Smooth muscle cell of the brain vasculature (primary cell): ENCODE measurements at regions not wholly inside any gene's neighbourhood (a gene's known extent, or its start where the extent isn't known, plus 50 kb on each side); places are given as distances from the start of the nearest gene placed in this dataset.

Experiments
- DNase-seq: peaks from one replicate; pipeline ENCODE4 v3.0.0-alpha.2; 2012; ENCODE audit warnings: low read depth, low spot score

GRCh38 chr2:139836769-139837168, 1056.6 kb upstream of the NXPH2 start:
- no peak for DNase-seq

DNA sequence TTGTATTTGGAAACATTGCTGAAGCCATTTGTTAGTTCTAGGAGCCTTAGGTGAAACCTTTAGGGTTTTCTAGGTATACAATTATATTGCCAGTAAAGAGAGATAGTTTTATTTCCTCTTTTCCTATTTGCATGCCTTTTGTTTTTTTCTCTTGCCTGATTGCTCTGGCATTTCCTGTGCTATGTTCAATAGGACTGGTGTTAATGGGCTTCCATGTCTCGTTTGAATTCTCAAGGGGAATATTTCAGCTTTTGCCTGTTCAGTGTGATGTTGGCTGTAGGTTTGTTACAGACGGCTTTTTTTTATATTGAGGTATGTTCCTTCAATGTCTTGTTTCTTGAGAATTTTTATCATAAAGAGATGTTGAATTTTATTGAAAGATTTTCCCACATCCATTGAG, 1054.9 kb upstream of the NXPH2 start:
- DNase-seq: no peak

GRCh38 chr2:139828011-139828410, 1047.8 kb upstream of the NXPH2 start:
- DNase-seq: no peak

GRCh38 chr2:139825726-139826125, 1045.5 kb upstream of the NXPH2 start:
- DNase-seq: no peak

GRCh38 chr2:139819273-139819796, 1039.1 kb upstream of the NXPH2 start:
- DNase-seq: no peak

DNA sequence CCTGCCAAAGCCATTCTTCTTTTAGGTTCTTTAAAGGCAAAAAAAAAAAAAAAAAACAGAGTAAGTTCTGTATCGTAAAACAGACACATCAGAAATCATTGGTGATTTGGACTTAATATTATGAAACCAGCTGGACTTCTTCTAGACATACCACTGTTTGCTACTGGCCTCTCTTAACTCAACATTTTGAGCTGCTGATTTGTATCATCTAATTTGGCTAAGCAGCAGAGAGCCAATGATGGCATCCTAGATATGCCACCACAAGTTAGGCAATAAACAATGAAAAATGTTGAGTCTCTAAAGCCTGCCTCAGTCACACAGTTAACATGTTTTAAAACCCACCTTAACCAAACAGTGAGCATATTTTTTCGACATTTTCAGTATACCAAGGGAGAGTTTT, 1034.3 kb upstream of the NXPH2 start:
- DNase-seq: no peak

- DNase-seq: no peak
Measured at GRCh38 chr2:139813340-139813739, 1033.2 kb upstream of the NXPH2 start.

- no peak for DNase-seq
Measured at GRCh38 chr2:139805441-139805840, 1025.3 kb upstream of the NXPH2 start.

DNA sequence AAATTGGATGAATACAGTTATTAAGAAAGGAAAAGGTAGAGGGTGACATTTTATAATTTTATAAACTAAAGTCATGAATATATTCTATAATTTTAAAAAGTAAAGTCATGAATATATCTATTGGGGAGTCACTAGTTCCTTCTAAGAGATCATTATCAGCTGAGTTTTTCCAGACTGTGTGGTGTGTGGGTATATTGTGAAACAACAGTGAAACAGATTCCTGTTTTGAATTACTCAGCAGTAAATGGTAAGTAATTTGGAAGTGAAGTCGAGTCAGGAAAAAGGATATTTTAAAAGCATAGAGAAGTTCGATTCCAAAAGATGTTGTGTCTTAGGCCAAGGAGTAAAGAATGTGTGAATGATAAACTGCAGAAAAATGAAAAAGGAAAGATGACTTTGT, 1018.2 kb upstream of the NXPH2 start:
- no peak for DNase-seq

GRCh38 chr2:139790807-139791752, 1010.9 kb upstream of the NXPH2 start:
- peak; percentile 15 for DNase-seq

- no peak for DNase-seq
Measured at GRCh38 chr2:139790136-139790535, 1009.9 kb upstream of the NXPH2 start.

- DNase-seq: no peak
Measured at GRCh38 chr2:139778732-139779131, 998.5 kb upstream of the NXPH2 start.

GRCh38 chr2:139773720-139774277, 993.6 kb upstream of the NXPH2 start:
- DNase-seq: no peak

DNA sequence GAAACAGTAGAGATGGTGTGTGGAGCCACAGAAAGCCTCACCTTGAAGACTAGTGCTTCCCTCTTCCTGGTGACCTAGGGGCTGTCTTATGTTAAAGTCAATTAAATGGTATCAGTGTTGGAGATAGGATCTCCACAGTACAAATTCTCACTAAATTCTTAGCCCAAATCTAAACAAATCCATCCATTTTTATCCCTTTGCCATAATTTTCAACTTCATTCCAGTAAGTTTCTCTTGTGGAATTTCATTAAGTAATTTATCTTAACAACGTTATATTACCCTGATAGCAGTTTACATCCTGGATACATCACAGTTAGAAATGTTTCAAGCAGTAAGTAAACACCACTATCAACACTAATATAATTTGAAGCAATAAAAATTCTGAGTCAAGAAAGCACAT, 989.4 kb upstream of the NXPH2 start:
- no peak for DNase-seq

DNA sequence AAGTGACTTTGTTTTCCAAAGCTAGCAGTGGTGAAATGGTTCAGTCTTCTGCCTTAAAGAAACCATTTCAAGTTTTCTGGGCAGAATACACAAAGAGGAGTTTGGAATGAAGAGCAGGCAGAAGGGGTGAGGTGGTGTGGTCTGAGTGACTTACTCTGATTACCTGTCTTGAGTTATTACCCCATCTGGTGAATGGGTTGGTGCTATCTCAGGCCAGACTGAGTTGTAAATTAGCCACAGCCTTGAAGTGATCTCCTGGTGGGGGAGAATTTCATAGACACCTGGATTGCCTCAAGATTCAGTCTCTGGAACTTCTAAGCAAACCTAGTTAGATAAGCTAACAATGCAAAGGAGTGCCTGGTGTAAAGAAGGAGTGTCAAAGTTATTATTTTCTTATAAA, 983.5 kb upstream of the NXPH2 start:
- no peak for DNase-seq

DNA sequence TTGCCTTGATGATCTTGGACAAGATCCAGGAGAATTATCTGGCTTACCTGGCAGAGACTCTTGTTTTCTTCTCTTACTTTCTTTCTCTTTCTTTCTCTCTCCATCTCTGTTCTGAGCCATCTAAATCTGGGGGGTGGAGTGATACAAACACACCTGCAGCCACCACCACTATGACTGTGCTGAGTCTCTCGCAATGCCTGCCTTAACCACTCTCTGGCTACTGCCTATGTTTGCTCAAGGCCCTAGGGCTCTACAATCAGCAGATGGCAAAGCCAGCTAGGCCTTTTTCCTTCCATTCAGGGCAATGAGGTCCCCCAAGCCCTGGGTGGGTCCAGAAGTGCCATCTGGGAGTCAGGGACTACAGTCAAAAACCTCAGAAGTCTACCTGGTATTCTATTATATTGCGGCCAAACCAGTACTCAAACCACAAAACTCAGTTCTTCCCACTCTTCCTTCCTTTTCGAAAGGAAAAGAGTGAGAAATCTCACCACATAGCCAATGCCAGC, 978.9 kb upstream of the NXPH2 start:
- no peak for DNase-seq

DNA sequence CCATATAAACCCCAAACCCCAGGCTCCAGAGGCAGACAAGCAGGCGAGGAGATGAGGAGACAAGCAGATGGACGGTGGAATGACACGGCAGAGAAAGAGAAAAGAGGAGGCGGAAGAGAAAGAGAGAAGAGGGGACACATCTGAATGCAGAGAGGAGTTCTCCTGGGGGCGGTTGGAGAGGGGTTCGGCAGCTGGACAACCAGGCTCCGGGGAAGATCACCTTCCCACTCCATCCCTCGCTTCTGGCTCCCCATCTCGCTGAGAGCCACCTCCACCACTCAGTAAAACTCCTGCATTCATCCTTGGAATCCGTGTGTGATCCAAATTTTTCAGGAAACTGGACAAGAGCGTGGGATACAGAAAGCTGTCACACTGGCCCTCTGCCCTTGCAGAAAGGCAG, 966.7 kb upstream of the NXPH2 start:
- no peak for DNase-seq

GRCh38 chr2:139744273-139744672, 964.1 kb upstream of the NXPH2 start:
- no peak for DNase-seq

- DNase-seq: no peak
Measured at GRCh38 chr2:139742216-139743172, 962.3 kb upstream of the NXPH2 start.

DNA sequence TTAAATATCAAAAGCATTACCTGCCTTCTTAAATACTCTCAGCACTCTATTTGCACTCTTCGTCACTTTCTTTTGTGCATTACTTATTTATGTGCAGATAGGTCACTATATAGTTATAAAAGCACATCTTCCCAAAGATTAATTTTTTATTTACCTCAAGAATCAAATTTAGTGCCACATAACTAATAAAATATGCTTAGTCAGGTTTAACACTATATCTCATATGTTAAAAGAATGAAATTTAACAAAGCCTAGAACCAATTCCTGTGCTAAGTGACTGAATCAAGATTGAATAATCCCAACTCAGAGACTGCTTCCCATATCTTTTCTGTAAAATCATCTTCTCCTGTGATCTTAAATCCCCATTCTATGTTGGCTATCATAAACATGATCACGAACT, 957.5 kb upstream of the NXPH2 start:
- no peak for DNase-seq

- no peak for DNase-seq
Measured at GRCh38 chr2:139730197-139730596, 950.0 kb upstream of the NXPH2 start.
